ENCODE measurements at regions not wholly inside any gene's neighbourhood (a gene's known extent, or its start where the extent isn't known, plus 50 kb on each side); places are given as distances from the start of the nearest gene placed in this dataset.

- no peak for TF ChIP-seq CTCF (IDR thresholded peaks at IDR 0.05)
- no peak for TF ChIP-seq POLR2A (IDR thresholded peaks at IDR 0.05)
- no peak for TF ChIP-seq EP300 (IDR thresholded peaks at IDR 0.05)
- no peak for TF ChIP-seq POLR2AphosphoS5 (IDR thresholded peaks at IDR 0.05)
Measured at GRCh38 chr6:4309540-4309939, 174.2 kb upstream of the ECI2 start.

Measured in sigmoid colon (tissue), 4 donors.